K562 (cell line): ENCODE measurements at regions not wholly inside any gene's neighbourhood (a gene's known extent, or its start where the extent isn't known, plus 50 kb on each side); places are given as distances from the start of the nearest gene placed in this dataset.

Source experiments
- ATAC-seq: fragments of 200-7000 bp; cut with Tn5 transposase; 3 replicates; pipeline ENCODE4 v1.9.1; 2020; ENCODE audit warnings: moderate library complexity
- BruUV-seq: library from RNA; stranded (reverse); fragments of 400-500 nt; replicated peaks from 2 replicates; lab custom pipeline; 2021; lab: Mats Ljungman, UMichigan
- CTCF ChIA-PET: fragments of 300-600 bp; formaldehyde crosslinking; extraction: SDS; loops from one replicate; lab custom pipeline; 2021; ENCODE audit warnings: low intra/inter-chr PET ratio; lab: Yijun Ruan, JAX
- POLR2A ChIA-PET: fragments of 300-600, 350-650 bp; sonication (Branson Sonifier 250); formaldehyde crosslinking; extraction: SDS; loops from one replicate; lab custom pipeline; 2021; ENCODE audit warnings: antibody characterized with exemption, inconsistent platforms; lab: Yijun Ruan, JAX
- DNase-seq, 4 experiments: peaks; one replicate each; pipeline versions ENCODE4 v3.0.0 to v3.0.0-alpha.2; 2011 to 2018; ENCODE audit warnings: low spot score in 3 of 4, mixed read lengths in 3 of 4; ENCODE audit errors: extremely low read depth in 1 of 4
- FAIRE-seq: peaks from 2 replicates; lab custom pipeline; 2011; peaks lifted over from hg19 to GRCh38; lab: Jason Lieb, UNC
- H2AFZ ChIP-seq: 2 replicates; pipeline ENCODE4 v1.6.0; 2011; ENCODE audit warnings: low read depth, low read length, control low read depth, inconsistent platforms
- H3K27ac ChIP-seq: fragments of 200-600 bp; 3 replicates; pipeline ENCODE4 v1.8.0; 2011; ENCODE audit warnings: low read depth, mild to moderate bottlenecking, control low read depth, inconsistent platforms, low read length, moderate library complexity, mixed read lengths; ENCODE audit errors: extremely low read depth
- H3K27me3 ChIP-seq, 2 experiments: fragments of 300-600 bp in 1 of 2; 2 replicates in 1 of 2; 3 replicates in 1 of 2; pipeline versions ENCODE4 v1.6.0 to v1.8.0; 2011; ENCODE audit warnings: inconsistent platforms in 2 of 2, low read length in 2 of 2, mild to moderate bottlenecking in 1 of 2, mixed read lengths in 1 of 2, moderate library complexity in 1 of 2; ENCODE audit not compliant: control insufficient read depth in 2 of 2, insufficient read depth in 2 of 2
- H3K36me3 ChIP-seq: fragments of 300-600 bp; 3 replicates; pipeline ENCODE4 v1.8.0; 2011; ENCODE audit warnings: mild to moderate bottlenecking, low read length, inconsistent platforms; ENCODE audit not compliant: control insufficient read depth, insufficient read depth
- H3K4me1 ChIP-seq, 2 experiments: fragments of 200-600 bp in 1 of 2; replicated peaks in 1 of 2; 2 replicates in 1 of 2; 3 replicates in 1 of 2; pipeline versions ENCODE4 v1.5.1 to v1.8.0; 2011; ENCODE audit warnings: inconsistent platforms in 2 of 2, low read length in 2 of 2, mild to moderate bottlenecking in 1 of 2, mixed read lengths in 1 of 2, moderate library complexity in 1 of 2; ENCODE audit not compliant: control insufficient read depth in 2 of 2, insufficient read depth in 2 of 2
- H3K4me2 ChIP-seq: 2 replicates; pipeline ENCODE4 v1.6.1; 2011; ENCODE audit warnings: low read length, control low read depth, inconsistent platforms, mixed read lengths; ENCODE audit not compliant: insufficient read depth
- H3K4me3 ChIP-seq: fragments of 200-600 bp; sonication (generic), shearing (Covaris generic); 2 replicates; pipeline ENCODE4 v1.5.1; 2016; ENCODE audit warnings: control low read depth, inconsistent platforms
- H3K79me2 ChIP-seq: fragments of 200-600 bp; 3 replicates; pipeline ENCODE4 v1.8.0; 2011; ENCODE audit warnings: low read length, inconsistent platforms; ENCODE audit not compliant: control insufficient read depth, insufficient read depth
- H3K9ac ChIP-seq, 2 experiments: 2 replicates each; pipeline versions ENCODE4 v1.6.0 to v1.6.1; 2011; ENCODE audit warnings: low read depth in 2 of 2, low read length in 2 of 2, control low read depth in 1 of 2, inconsistent platforms in 1 of 2, mild to moderate bottlenecking in 1 of 2, mixed read lengths in 1 of 2; ENCODE audit not compliant: insufficient read depth in 1 of 2
- H3K9me1 ChIP-seq: one replicate; pipeline ENCODE4 v1.6.0; 2011; ENCODE audit warnings: inconsistent platforms, mild to moderate bottlenecking, low read length, moderate library complexity; ENCODE audit not compliant: control insufficient read depth, insufficient read depth
- H3K9me3 ChIP-seq: replicated peaks from 2 replicates; pipeline ENCODE4 v1.5.1; 2011; ENCODE audit warnings: low read depth, low read length, inconsistent platforms; ENCODE audit not compliant: control insufficient read depth, insufficient read depth
- H4K20me1 ChIP-seq: replicated peaks from 2 replicates; pipeline ENCODE4 v1.6.1; 2011; ENCODE audit warnings: low read length, inconsistent platforms, mixed read lengths; ENCODE audit not compliant: control insufficient read depth, insufficient read depth
- HINFP ChIP-seq: fragments of 450-650 bp; conservative IDR thresholded peaks from 2 replicates; pipeline ENCODE4 v1.6.1; 2016; ENCODE audit warnings: missing genetic modification characterization, low read depth, mild to moderate bottlenecking, control low read depth, missing compliant biosample characterization
- RBM25 ChIP-seq: fragments of 200-400 bp; formaldehyde crosslinking; IDR thresholded peaks from 2 replicates; pipeline ENCODE4 v1.6.1; 2018; ENCODE audit warnings: low read length, low read depth, moderate library complexity; ENCODE audit not compliant: severe bottlenecking
- REST ChIP-seq, 2 experiments: fragments of 450-650 bp; formaldehyde crosslinking in 1 of 2; IDR thresholded peaks; 2 replicates each; pipeline versions ENCODE4 v1.4.0 to v1.6.1; 2014 to 2020; ENCODE audit warnings: mild to moderate bottlenecking in 2 of 2, borderline replicate concordance in 1 of 2, low read depth in 1 of 2
- ZNF143 ChIP-seq: sonication (generic); formaldehyde crosslinking; IDR thresholded peaks from 2 replicates; pipeline ENCODE4 v1.9.0; 2022; ENCODE audit warnings: mild to moderate bottlenecking, missing genetic modification reagents
- ZNF57 ChIP-seq: fragments of 450-650 bp; formaldehyde crosslinking; IDR thresholded peaks from 2 replicates; pipeline ENCODE4 v1.4.0; 2020; ENCODE audit warnings: mild to moderate bottlenecking, moderate library complexity
- WGBS: fragments of 100-300 bp; shearing (Covaris generic); methylation state at CpG from one replicate; pipeline ENCODE4 v1.1.6; 2016; ENCODE audit warnings: low coverage, mixed read lengths; ENCODE audit not compliant: insufficient coverage; ENCODE audit errors: missing lambda C conversion rate; 5-methylcytosine and 5-hydroxymethylcytosine counted together
- in situ Hi-C: fragments of 300-500 bp; cut with MboI; formaldehyde crosslinking; loops from 4 replicates; pipeline ENCODE4 v1.15.0; 2018; ENCODE audit warnings: inconsistent platforms, mixed read lengths
- intact Hi-C: fragments of 100-400 bp; cut with micrococcal nuclease; formaldehyde crosslinking; loops from 2 replicates; pipeline ENCODE4 v1.14.2; 2022

- WGBS = 0% methylated on average over 2 of the region's 2 CpGs
- Histone ChIP-seq H3K27ac (no peak overlapping the region), H3K27me3 (no peaks in the 10 kb centered on the region), H3K9me1 (no peaks in the 10 kb centered on the region), H3K36me3 (no peaks in the 10 kb centered on the region), H3K9me3 (no peaks in the 10 kb centered on the region), H3K79me2 (no peaks in the 10 kb centered on the region), H2AFZ (no peak overlapping the region), H3K4me3 (no peak overlapping the region), H4K20me1 (no peaks in the 10 kb centered on the region), H3K4me1 (no peaks in the 10 kb centered on the region), H3K9ac (no peak overlapping the region), H3K4me2 (no peak overlapping the region)
- no peak for TF ChIP-seq HINFP (tag)
- no peak for TF ChIP-seq ZNF57 (CRISPR knock-in tag)
- no peak for TF ChIP-seq RBM25
- TF ChIP-seq ZNF143 = no peak
- no peak for TF ChIP-seq REST (IDR thresholded peaks at IDR 0.05; ENCODE audit: borderline replicate concordance)
- no peak for TF ChIP-seq REST (CRISPR knock-in tag; IDR thresholded peaks at IDR 0.05; ENCODE audit: low read depth)
- DNase-seq = no peak
- no TSS peak for BruUV-seq
- ATAC-seq = no peak
- FAIRE-seq = no peak
- CTCF ChIA-PET = no interaction called here
- in situ Hi-C loops (no loop called here), intact Hi-C loops (no loop called here)
- POLR2A ChIA-PET = interaction anchor here (0.8 kb wide), 1 partner anchor 26 kb away, joined by 4 read pairs; no protein-coding TSS in a partner anchor
Observed at GRCh38 chr5:112024769-112025168, 267.8 kb upstream of the NREP start.
